ENCODE measurements at regions not wholly inside any gene's neighbourhood (a gene's known extent, or its start where the extent isn't known, plus 50 kb on each side); places are given as distances from the start of the nearest gene placed in this dataset.
"Not testable (repeated sequence)": the region's sequence is repeated elsewhere in the genome, so short reads cannot be mapped to it uniquely, and the experiment has no call there.

DNA sequence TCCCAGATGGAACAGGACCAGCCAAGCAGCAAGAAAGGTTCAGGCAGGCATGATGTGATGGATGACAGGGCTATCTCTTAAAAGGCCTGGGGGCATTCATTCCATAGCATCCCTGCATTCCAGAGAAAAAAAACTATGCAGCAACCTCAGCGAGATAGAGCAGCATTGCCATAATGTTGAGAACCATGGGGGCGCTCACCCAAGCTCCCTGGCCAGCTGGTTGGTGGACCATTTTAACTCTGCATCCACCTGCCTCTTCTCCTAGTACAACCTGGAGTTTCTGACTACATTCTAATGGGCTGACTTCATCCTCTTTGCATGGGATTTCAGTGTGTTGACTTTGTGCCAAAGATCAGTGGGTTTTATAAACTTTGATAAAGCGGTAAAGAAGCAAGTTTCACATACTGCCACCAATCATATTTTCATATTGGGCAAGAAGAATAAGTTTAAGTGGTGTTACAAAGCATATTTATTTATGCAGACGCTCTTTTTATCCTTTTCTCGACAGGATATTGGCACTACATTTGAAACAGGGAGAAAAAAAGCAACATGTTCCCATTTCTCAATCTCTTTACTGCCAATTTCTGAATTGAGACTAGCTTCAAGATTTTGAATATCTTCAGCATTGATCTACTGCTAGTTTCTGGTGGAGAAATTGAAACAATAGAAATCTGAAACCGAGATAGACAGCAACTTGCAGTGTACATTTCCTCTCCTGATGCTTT is 378.3 kb upstream of the WWC1 start:
- in situ Hi-C loops (cut with HindIII; ENCODE audit: low sequenced_read_pairs): no loop called here

- in situ Hi-C loops (cut with HindIII; ENCODE audit: low sequenced_read_pairs): no loop called here
Observed at GRCh38 chr5:167915237-167915636, 376.2 kb upstream of the WWC1 start.

GRCh38 chr5:167916261-167916691 is 375.2 kb upstream of the WWC1 start:
- in situ Hi-C loops (cut with HindIII; ENCODE audit: low sequenced_read_pairs): no loop called here

DNA sequence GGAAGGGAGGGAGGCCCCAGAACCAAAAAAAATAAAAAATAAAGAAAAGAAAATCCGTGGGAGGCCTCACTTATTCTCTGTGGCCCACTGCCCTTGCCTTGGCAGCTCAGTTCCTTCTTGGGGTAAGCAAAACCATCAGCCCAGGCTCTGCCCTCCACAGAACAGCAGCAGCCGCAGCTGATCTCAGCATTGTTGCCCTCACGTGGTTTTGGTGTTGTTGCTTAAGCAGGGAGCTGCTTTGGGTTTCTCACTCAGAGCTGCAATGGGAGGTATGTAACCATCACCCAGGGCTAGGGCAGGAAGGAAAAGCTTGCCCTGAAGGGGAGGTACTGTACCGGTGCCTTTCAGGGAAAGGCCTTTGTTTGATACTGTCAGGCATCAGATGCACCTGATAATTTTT is 374.7 kb upstream of the WWC1 start:
- in situ Hi-C loops (cut with HindIII; ENCODE audit: low sequenced_read_pairs): no loop called here

DNA sequence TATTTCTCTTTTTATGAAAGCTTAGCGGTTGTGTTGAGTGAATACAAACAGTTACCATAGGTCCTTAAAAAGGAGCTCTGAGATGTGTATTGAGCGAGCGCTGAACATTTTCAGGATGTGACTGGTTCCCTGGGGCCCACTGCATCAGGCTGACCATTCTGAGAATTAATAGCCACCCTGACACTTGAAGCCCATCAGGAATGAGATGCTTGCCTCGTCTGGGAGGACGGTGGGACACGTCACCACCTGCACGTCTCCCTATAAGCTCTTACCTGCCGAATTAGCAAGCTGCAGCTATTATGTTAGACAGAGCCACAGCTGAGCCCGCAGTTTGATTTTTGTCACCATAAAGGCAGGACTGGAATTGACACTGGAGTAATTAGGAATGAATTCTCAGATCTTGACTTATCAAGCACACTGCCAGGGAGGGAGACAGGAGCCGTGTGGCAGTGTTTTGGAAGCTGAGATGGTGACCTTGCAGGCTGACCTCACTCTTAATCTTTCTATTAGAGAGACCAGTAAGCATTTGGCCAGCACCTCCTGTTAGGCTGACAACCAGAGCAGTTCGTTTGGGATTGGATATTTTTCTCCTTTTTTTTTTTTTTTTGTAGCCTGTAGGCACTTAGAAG is 373.1 kb upstream of the WWC1 start:
- in situ Hi-C loops (cut with HindIII; ENCODE audit: low sequenced_read_pairs): no loop called here

GRCh38 chr5:167918813-167919483 is 372.5 kb upstream of the WWC1 start:
- in situ Hi-C loops (cut with HindIII; ENCODE audit: low sequenced_read_pairs): no loop called here

GRCh38 chr5:167920589-167920988 is 370.9 kb upstream of the WWC1 start:
- in situ Hi-C loops (cut with HindIII; ENCODE audit: low sequenced_read_pairs): no loop called here

DNA sequence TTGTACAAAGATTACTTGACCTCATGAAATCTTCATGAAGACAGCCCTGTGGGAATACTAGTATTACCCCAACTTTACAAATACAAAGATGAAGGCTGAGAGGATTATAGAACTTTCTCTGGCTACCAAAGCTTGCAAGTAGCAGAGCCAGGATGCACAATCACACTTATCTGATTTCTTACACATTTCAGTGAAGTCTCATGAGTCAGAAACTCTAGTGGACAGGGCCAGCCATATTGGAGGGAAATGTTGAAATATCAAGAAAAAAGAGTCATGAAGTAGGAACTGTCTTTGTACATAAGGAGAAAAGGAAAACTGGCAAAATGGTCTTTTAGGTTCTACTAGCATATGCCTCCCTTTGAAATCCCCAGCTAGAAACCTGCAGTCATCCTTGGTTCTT is 369.6 kb upstream of the WWC1 start:
- in situ Hi-C loops (cut with HindIII; ENCODE audit: low sequenced_read_pairs): no loop called here

DNA sequence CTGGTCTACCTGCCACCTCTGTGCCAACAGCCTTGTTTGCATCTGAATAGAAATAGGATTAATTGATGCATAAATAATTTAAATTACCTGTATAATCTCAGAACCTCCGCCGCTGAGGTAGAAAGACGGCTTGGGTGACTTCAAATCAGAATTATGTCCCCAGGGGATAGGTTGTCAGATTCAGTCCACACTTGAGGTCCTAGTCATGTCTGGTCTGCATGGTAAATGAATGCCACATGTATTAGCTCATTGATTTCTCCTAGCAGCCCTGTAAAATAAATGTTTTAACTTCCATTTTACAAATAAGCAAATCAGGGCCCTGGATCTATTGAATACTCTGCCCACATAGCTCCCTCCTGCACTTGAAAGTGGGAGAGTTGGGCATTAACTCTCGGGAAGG is 368.0 kb upstream of the WWC1 start:
- in situ Hi-C loops (cut with HindIII; ENCODE audit: low sequenced_read_pairs): no loop called here

DNA sequence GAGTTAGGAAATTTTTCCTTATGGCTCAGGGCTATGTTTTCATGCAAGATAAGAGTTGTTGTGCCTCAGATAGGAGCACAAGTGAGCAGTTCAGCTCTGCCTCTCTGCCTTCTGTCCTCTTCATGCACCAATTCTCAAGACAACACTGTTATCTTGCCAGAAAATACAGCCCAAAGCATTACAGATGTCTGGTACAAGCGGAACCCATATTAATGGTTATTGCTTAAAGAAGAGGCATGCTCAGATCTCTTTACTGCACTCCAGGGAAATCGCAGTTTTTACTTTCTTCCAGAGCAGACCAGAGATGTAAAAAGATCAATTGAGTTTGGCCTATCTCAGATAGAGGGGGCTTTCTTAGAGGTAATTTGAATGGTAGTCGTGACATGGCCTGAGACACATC is 361.6 kb upstream of the WWC1 start:
- in situ Hi-C loops (cut with HindIII; ENCODE audit: low sequenced_read_pairs): no loop called here

DNA sequence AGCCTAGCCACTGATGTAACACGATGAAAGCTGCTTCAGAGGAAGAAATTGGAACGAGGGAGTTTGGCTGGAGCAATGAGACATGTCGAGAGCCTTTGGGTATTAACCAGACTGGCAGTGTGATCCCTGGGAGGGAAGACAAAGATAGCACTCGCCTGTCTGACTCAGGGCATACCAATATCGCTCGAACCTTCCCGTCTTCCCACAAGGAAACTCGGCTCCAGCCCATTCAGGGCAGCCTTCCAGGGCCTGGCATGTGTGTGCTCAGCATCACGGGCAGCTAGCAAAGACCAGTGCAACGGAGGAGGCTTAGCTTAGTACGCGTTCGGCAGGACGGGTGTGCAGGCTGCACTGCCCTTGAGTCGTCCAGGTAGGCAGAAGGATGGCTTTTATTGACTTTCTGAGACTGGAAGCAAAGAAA is 356.9 kb upstream of the WWC1 start:
- in situ Hi-C loops (cut with HindIII; ENCODE audit: low sequenced_read_pairs): no loop called here

GRCh38 chr5:167936022-167936421 is 355.4 kb upstream of the WWC1 start:
- in situ Hi-C loops (cut with HindIII; ENCODE audit: low sequenced_read_pairs): no loop called here

DNA sequence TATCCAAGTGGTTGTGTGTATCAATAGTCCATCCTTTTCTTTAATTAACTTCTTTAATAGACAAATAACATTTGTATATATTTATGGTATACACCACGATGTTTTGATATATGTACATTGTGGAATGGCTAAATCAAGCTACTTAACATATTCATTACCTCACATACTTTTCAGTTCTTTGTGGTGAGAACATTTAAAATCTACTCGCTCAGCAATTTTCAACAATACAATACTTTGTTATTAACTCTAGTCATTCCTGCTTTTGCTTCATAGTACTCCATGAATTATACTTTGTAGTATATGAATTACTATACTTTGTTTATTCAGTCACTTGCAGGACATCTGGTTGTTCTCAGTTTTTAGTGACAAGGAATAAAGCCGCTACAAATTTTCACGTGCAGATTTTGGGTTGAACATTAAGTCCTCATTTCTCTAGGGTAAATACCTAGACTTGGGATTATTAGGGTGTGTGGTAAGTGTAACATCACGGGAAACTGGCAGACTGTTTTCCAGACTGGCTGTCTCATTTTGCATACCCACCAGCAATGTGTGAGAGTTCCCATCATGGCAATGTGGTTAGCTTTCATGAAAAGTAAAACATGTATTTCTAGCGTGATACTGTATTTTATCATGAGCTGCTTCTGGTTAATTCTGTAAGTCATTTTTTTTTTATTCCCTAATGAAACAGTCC is 354.4 kb upstream of the WWC1 start:
- in situ Hi-C loops (cut with HindIII; ENCODE audit: low sequenced_read_pairs): no loop called here

DNA sequence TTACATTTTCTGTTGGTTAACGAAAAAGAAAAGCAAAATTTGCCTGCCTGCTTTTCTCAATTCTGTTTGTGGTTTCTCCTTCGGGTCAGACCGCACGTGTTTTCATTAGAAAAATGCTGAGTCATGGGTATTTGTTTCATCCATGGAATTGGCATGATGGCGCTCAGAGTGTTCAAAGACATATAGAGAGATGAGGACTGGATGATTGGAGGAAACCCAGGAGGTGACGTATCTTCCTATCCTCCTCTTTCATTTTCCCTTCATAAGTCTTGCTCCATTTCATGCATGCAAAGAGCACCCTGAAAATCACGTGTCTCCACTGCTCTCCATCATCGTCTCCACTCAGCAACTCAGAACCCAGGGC is 353.8 kb upstream of the WWC1 start:
- in situ Hi-C loops (cut with HindIII; ENCODE audit: low sequenced_read_pairs): no loop called here

- in situ Hi-C loops (cut with HindIII; ENCODE audit: low sequenced_read_pairs): no loop called here
Observed at GRCh38 chr5:167939686-167940085, 351.8 kb upstream of the WWC1 start.

- in situ Hi-C loops (cut with HindIII; ENCODE audit: low sequenced_read_pairs): no loop called here
Observed at GRCh38 chr5:167940911-167941310, 350.5 kb upstream of the WWC1 start.

DNA sequence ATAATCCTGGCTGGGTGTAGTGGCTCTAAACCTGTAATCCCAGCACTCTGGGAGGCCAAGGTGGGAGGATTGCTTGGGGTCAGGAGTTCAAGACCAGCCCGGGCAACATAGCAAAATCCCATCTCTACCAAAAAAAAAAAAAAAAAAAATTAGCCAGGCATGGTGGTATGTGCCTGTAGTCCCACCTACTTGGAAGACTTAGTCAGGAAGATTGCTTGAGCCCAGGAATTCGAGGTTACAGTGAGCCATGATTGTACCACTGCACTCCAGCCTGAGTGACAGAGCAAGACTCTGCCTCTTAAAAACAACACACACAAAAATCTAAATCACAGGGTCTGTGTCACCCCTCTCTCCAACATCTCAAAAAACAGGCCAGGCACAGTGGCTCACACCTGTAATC is 349.9 kb upstream of the WWC1 start:
- in situ Hi-C loops (cut with HindIII; ENCODE audit: low sequenced_read_pairs): not testable (repeated sequence)

DNA sequence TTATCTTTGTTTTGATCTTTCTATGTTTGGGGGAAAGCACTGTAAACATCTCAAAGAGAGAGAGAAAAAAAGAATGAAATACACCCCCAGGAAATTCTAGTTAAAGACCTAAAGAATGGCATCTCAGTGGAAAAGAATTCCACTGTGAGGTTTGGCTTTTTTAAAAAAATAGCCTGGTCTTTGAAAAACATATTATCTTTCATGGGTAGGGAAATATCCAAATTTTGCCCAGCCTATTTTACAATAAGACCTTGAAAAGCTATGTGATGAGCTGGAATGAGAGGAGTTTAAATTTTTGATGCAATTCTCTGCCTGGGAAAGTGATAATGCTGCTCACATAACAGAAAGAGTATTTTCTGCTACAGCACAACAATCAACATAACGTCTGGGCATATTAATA is 348.1 kb upstream of the WWC1 start:
- in situ Hi-C loops (cut with HindIII; ENCODE audit: low sequenced_read_pairs): no loop called here

DNA sequence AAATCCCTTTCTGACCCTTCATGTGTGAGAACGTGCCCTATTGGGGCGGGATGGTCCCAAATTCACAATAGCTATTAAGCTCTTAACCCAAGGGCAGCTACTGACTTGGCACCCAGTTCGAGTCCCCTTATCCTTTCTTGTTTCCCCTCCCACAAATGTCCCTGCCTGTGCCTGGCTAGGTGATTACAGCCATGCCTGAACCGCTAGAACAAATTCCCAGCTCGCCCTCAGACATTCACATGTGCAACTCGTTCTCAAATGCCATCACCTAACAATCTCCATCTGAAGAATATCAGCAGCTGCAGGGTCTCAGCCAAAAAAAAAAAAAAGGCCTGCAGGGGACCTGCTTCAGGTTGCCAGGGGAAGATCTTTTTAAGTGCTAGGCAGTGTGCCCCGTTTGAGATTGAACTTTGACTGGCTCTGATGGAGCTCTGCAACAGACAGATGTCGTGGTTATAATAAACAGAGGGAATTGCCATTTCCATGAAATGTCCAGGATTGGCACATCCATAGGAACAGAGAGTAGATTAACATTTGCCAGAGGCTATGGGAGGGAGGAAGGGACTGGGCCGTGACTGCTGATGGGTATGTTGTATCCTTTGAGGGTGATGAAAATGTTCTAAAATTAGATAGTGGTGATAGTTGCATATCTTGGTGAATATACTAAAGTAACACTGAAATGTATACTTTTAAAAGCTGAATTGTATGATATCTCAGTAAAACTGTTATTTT is 347.2 kb upstream of the WWC1 start:
- in situ Hi-C loops (cut with HindIII; ENCODE audit: low sequenced_read_pairs): no loop called here

DNA sequence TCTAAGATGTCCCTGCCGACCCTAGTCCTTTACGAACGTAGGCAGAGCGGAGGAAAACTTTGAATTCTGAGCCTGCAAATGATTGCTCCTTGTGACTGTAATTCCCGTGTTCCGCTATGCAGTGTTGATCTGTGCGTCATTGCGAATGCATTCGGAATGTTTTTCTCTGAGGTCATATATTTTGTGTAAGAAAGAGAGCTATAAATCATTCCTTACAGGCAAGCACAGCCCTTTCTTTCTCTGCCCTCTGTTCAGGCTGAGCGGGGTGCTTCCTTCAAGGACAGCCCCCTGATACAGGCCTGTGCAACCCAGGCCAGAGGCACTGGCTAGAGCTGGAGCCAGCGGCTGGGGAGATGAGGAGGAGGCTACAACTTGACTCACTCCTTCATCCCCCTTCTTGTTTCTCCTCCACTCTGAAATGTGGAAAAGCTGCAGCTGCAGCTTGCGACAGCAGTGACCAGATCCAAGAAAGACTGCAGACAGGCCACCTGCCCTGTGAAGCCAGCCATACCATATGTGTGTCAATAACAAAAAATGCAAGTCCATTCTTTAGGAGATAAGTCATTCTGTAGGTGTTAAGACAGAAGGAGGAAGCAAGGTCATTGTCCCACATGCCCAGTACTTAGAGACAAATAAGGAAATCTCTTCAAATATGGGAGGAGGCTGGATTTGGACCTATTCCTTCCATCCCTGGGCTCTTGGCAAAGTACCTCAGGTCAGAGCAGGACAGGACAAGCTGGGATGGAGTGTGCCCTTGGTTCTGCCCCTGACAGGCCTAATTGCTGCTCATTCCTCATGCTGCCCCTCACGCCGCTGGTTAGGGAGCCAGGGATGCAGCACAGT is 345.7 kb upstream of the WWC1 start:
- in situ Hi-C loops (cut with HindIII; ENCODE audit: low sequenced_read_pairs): no loop called here
